B cell (primary cell): ENCODE measurements at regions not wholly inside any gene's neighbourhood (a gene's known extent, or its start where the extent isn't known, plus 50 kb on each side); places are given as distances from the start of the nearest gene placed in this dataset.

Experiments
- CTCF ChIP-seq: fragments of 200-600 bp; IDR thresholded peaks from one replicate; pipeline ENCODE4 v1.8.0; 2022; ENCODE audit warnings: antibody characterized with exemption, mild to moderate bottlenecking
- EZH2 ChIP-seq: IDR thresholded peaks from 2 replicates; pipeline ENCODE4 v1.6.1; 2012; ENCODE audit warnings: borderline replicate concordance, low read depth, mild to moderate bottlenecking, moderate library complexity, low read length; ENCODE audit not compliant: insufficient read depth, poor library complexity, severe bottlenecking

- no peak for TF ChIP-seq CTCF
- TF ChIP-seq EZH2, result no peak
Observed at GRCh38 chr7:24125765-24126164, 158.2 kb upstream of the NPY start.
